Neural cell (in vitro differentiated cells): ENCODE measurements at regions not wholly inside any gene's neighbourhood (a gene's known extent, or its start where the extent isn't known, plus 50 kb on each side); places are given as distances from the start of the nearest gene placed in this dataset.

ENCODE experiments used
- H2AFZ ChIP-seq: fragments of 200-600, 300-800 bp; sonication (generic), shearing (Covaris generic); 2 replicates; pipeline ENCODE4 v1.6.0; 2014; ENCODE audit warnings: low read depth, mild to moderate bottlenecking, antibody characterized with exemption, low read length, moderate library complexity
- H3F3A ChIP-seq: fragments of 200-600 bp; shearing (Covaris generic); 2 replicates; pipeline ENCODE4 v1.6.1; 2016; ENCODE audit warnings: mild to moderate bottlenecking, moderate library complexity, mixed read lengths, antibody characterized with exemption, low read length; ENCODE audit not compliant: insufficient read depth, poor library complexity, severe bottlenecking
- H3K27ac ChIP-seq: fragments of 200-600, 300-800 bp; sonication (generic), shearing (Covaris generic); 2 replicates; pipeline ENCODE4 v1.5.1; 2014; ENCODE audit warnings: mild to moderate bottlenecking, low read length, moderate library complexity
- H3K27me3 ChIP-seq: fragments of 300-800, 200-600 bp; sonication (generic), shearing (Covaris generic); 2 replicates; pipeline ENCODE4 v1.6.0; 2014; ENCODE audit warnings: mild to moderate bottlenecking, low read depth, low read length, moderate library complexity; ENCODE audit not compliant: insufficient read depth
- H3K36me3 ChIP-seq: fragments of 300-800, 200-600 bp; sonication (generic), shearing (Covaris generic); 2 replicates; pipeline ENCODE4 v1.5.1; 2014; ENCODE audit warnings: mild to moderate bottlenecking, antibody characterized with exemption, low read length, moderate library complexity; ENCODE audit not compliant: insufficient read depth
- H3K4me2 ChIP-seq: fragments of 300-800, 200-600 bp; sonication (generic), shearing (Covaris generic); 2 replicates; pipeline ENCODE4 v1.6.0; 2014; ENCODE audit warnings: mild to moderate bottlenecking, low read length
- H3K4me3 ChIP-seq: fragments of 300-800, 200-600 bp; sonication (generic), shearing (Covaris generic); 2 replicates; pipeline ENCODE4 v1.5.1; 2014; ENCODE audit warnings: mild to moderate bottlenecking, low read length, moderate library complexity
- H3K79me2 ChIP-seq: fragments of 200-600 bp; shearing (Covaris generic); replicated peaks from 2 replicates; pipeline ENCODE4 v1.6.0; 2014; ENCODE audit warnings: mild to moderate bottlenecking, low read length, moderate library complexity; ENCODE audit not compliant: insufficient read depth
- H3K9ac ChIP-seq: fragments of 300-800, 200-600 bp; sonication (generic), shearing (Covaris generic); 2 replicates; pipeline ENCODE4 v1.6.1; 2016; ENCODE audit warnings: mild to moderate bottlenecking, low read length, mixed read lengths
- H3K9me2 ChIP-seq: fragments of 200-600 bp; shearing (Covaris generic); 2 replicates; pipeline ENCODE4 v1.6.1; 2016; ENCODE audit warnings: mild to moderate bottlenecking, low read length, mixed read lengths; ENCODE audit not compliant: insufficient read depth
- H3K9me3 ChIP-seq: fragments of 200-600, 300-800 bp; sonication (generic), shearing (Covaris generic); 2 replicates; pipeline ENCODE4 v1.6.1; 2016; ENCODE audit warnings: mild to moderate bottlenecking, mixed run types, low read length, moderate library complexity, mixed read lengths
- H4K20me1 ChIP-seq: fragments of 200-600 bp; shearing (Covaris generic); 2 replicates; pipeline ENCODE4 v1.6.1; 2016; ENCODE audit warnings: mild to moderate bottlenecking, mixed run types; ENCODE audit not compliant: insufficient read depth
- EP300 ChIP-seq: fragments of 450-650 bp; conservative IDR thresholded peaks from 2 replicates; pipeline ENCODE4 v1.6.1; 2014; ENCODE audit warnings: antibody characterized with exemption, mild to moderate bottlenecking, moderate library complexity; ENCODE audit not compliant: poor library complexity, severe bottlenecking
- EZH2 ChIP-seq: fragments of 200-600, 300-800 bp; shearing (Covaris generic), sonication (generic); IDR thresholded peaks from 2 replicates; pipeline ENCODE4 v1.6.1; 2014; ENCODE audit warnings: antibody characterized with exemption, low read length, borderline replicate concordance, mild to moderate bottlenecking; ENCODE audit not compliant: insufficient read depth, poor library complexity, severe bottlenecking
- MXI1 ChIP-seq: fragments of 450-650 bp; conservative IDR thresholded peaks from 2 replicates; pipeline ENCODE4 v1.6.1; 2014; ENCODE audit warnings: antibody characterized with exemption, mild to moderate bottlenecking; ENCODE audit not compliant: poor library complexity, severe bottlenecking
- POLR2AphosphoS5 ChIP-seq: IDR thresholded peaks from 2 replicates; pipeline ENCODE4 v1.6.1; 2012
- RAD21 ChIP-seq: fragments of 450-650 bp; conservative IDR thresholded peaks from 2 replicates; pipeline ENCODE4 v1.6.1; 2014; ENCODE audit warnings: antibody characterized with exemption, mild to moderate bottlenecking, moderate library complexity
- REST ChIP-seq: IDR thresholded peaks from 2 replicates; pipeline ENCODE4 v1.6.1; 2012; ENCODE audit warnings: borderline replicate concordance
- SMC3 ChIP-seq: fragments of 450-650 bp; conservative IDR thresholded peaks from 2 replicates; pipeline ENCODE4 v1.6.1; 2014; ENCODE audit warnings: antibody characterized with exemption, mild to moderate bottlenecking, moderate library complexity; ENCODE audit not compliant: poor library complexity
- TAF1 ChIP-seq: IDR thresholded peaks from 2 replicates; pipeline ENCODE4 v1.6.1; 2012; ENCODE audit warnings: low read depth
- TF ChIP-seq, protein P1 (sequence below): fragments of 450-650 bp; IDR thresholded peaks from 2 replicates; pipeline ENCODE4 v1.5.1; 2014; ENCODE audit warnings: antibody characterized with exemption, mild to moderate bottlenecking, moderate library complexity; ENCODE audit not compliant: poor library complexity, severe bottlenecking

- no peaks in the 10 kb centered on the region for H3K36me3 ChIP-seq
- H3K4me2 ChIP-seq: peak overlapping the region; percentile 12
- TF ChIP-seq TAF1: no peak
- no peak for TF ChIP-seq RAD21
- no peak for TF ChIP-seq REST
- TF ChIP-seq POLR2AphosphoS5: no peak
- TF ChIP-seq EZH2: no peak
- TF ChIP-seq SMC3: no peak
- TF ChIP-seq, protein P1, sequence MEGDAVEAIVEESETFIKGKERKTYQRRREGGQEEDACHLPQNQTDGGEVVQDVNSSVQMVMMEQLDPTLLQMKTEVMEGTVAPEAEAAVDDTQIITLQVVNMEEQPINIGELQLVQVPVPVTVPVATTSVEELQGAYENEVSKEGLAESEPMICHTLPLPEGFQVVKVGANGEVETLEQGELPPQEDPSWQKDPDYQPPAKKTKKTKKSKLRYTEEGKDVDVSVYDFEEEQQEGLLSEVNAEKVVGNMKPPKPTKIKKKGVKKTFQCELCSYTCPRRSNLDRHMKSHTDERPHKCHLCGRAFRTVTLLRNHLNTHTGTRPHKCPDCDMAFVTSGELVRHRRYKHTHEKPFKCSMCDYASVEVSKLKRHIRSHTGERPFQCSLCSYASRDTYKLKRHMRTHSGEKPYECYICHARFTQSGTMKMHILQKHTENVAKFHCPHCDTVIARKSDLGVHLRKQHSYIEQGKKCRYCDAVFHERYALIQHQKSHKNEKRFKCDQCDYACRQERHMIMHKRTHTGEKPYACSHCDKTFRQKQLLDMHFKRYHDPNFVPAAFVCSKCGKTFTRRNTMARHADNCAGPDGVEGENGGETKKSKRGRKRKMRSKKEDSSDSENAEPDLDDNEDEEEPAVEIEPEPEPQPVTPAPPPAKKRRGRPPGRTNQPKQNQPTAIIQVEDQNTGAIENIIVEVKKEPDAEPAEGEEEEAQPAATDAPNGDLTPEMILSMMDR: no peak
- no peak for TF ChIP-seq EP300
- TF ChIP-seq MXI1: no peak
- no peaks in the 10 kb centered on the region for H4K20me1 ChIP-seq
- H3K4me3 ChIP-seq: peak overlapping the region; percentile 60
- no peaks in the 10 kb centered on the region for H3K9me3 ChIP-seq
- peak overlapping the region; percentile 82 for H3K27ac ChIP-seq
- peaks cover 3% of the 10 kb centered on the region for H3F3A ChIP-seq
- no peaks in the 10 kb centered on the region for H3K9me2 ChIP-seq
- H2AFZ ChIP-seq: peak overlapping the region; percentile 56
- no peaks in the 10 kb centered on the region for H3K27me3 ChIP-seq
- peak overlapping the region; percentile 56 for H3K9ac ChIP-seq
- H3K79me2 ChIP-seq: no peaks in the 10 kb centered on the region
Measured at GRCh38 chr5:61625681-61626621, 293.9 kb downstream of the ZSWIM6 start.

DNA sequence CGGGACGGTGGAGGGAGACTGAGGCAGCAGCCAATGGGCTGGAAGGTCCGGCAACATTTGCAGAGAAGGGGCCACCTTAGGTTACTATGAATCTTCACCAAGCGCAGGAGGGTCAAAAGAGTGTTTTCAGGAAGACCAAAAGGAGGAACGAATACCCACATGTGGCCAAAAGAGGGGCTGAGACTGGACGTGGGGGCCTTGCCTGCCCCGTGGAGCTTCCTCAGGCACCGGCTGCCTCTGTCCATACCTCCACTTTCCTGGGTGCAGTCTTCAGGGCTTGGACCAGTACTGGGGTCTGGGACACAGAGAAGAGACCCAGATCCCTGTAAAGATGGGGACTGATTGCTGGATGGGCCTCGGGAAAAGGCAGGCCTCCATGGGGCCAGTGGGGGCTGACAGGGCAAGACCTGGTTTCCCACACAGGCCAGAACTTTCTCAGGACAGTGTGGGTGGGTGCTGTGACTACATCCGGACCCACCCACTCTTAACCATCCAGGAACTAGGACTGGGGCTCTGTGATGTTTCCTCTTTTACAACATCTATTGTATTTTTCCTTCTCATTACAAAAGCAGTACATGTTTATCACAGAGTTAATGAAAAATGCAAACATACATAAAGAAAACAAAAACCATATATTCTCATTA lies 294.7 kb downstream of the ZSWIM6 start:
- no peaks in the 10 kb centered on the region for H3K79me2 ChIP-seq
- peaks cover 3% of the 10 kb centered on the region for H3F3A ChIP-seq
- TF ChIP-seq, protein P1: no peak
- TF ChIP-seq EZH2 (no peak), TAF1 (no peak), RAD21 (no peak), POLR2AphosphoS5 (no peak), REST (no peak), MXI1 (no peak), EP300 (no peak), SMC3 (no peak)
- no peak overlapping the region for H3K4me2 ChIP-seq
- H3K9me3 ChIP-seq: no peaks in the 10 kb centered on the region
- no peaks in the 10 kb centered on the region for H3K9me2 ChIP-seq
- H4K20me1 ChIP-seq: no peaks in the 10 kb centered on the region
- no peaks in the 10 kb centered on the region for H3K27me3 ChIP-seq
- no peak overlapping the region for H3K27ac ChIP-seq
- H3K4me3 ChIP-seq: no peak overlapping the region
- no peak overlapping the region for H2AFZ ChIP-seq
- H3K9ac ChIP-seq: no peak overlapping the region
- H3K36me3 ChIP-seq: no peaks in the 10 kb centered on the region
